GM18499 (cell line): ENCODE measurements at regions not wholly inside any gene's neighbourhood (a gene's known extent, or its start where the extent isn't known, plus 50 kb on each side); places are given as distances from the start of the nearest gene placed in this dataset.
"Not testable (repeated sequence)": the region's sequence is repeated elsewhere in the genome, so short reads cannot be mapped to it uniquely, and the experiment has no call there.

Experiments
- ATAC-seq: cut with Tn5 transposase; IDR thresholded peaks from one replicate; pipeline ENCODE4 v1.9.1; 2021; ENCODE audit warnings: moderate number of reproducible peaks; ENCODE audit not compliant: insufficient read depth, unreplicated experiment

- ATAC-seq = no peak
Observed at GRCh38 chr7:66413379-66414114, 208.4 kb downstream of the TPST1 start.

DNA sequence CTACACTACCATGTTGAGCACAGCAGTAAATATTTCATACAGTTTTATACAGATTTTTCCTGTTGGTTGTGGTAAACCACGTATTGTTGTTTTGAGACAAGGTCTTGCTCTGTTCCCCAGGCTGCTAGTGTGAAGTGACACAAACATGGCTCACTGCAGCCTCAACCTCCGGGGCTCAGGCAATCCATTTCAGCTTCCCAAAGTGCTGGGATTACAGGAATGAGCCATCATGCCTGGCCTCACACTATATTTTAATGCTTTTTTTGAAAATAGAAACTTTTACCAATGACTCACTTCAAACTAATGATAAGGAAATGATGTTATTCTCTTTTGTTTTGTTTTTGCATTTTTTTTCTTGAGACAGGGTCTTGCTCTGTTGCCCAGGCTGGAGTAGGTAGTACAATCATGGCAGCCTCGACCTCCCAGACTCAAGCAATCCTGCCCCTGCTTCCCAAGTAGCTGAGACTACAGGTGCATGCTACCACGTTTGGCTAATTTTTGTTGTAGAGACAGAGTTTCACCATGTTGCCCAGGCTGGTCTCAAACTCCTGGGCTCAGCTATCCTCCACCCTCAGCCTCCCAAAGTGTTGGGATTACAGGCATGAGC is 210.6 kb downstream of the TPST1 start:
- ATAC-seq = no peak

DNA sequence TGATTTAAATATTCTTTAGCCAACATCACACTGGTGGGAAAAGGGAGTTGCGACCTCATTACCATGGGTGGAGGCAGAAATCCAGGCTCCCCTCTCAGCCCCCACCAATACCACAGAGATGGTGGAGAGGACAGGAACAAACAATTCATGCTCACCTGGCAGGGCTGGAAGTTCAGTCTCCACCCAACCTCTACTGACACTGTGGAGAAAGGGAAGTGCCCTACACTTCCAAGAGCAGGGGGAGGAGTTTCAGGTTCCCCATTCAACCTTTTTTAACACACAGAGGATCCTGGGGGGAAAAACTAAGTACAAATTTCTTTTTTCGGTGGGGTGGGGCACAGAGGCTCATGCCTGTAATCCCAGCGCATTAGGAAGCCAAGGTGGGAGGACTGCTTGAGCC is 210.1 kb upstream of the KCTD7 start:
- no peak for ATAC-seq

DNA sequence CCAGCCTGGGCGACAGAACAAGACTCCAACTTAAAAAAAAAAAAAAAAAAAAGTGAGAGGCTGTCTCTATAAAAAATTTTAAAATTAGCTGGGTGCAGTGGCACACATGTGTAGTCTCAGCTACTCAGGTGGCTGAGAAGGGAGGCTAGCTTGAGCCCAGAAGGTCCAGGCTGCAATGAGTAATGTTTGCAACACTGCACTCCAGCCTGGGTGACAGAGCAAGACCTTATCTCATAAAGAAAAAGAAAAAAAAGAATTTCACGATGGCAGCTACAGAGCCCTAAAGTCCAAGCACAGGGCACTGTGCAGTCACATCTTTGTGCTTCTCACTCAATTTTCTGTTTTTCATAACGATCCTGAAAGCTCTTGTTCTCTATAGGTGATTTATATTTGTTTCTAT is 209.5 kb upstream of the KCTD7 start:
- no peak for ATAC-seq

GRCh38 chr7:66421830-66422475 is 206.7 kb upstream of the KCTD7 start:
- ATAC-seq = no peak

DNA sequence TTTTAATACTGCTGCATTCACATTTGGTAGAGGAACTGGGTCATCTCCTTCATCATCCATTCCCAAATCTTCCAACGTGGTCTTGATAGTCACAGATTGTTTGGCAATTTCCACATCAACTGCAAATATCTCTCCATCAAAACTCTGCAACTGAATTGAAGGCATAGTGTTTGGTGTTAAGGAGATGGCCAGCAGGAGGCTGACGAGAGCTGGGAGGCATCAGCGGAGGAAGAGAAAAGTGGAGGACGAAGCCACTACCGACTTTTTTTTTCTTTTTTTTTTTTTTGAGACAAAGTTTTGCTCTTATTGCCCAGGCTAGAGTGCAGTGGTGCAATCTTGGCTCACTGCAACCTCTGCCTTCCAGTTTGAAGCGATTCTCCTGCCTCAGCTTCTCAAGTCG is 205.0 kb upstream of the KCTD7 start:
- no peak for ATAC-seq

- ATAC-seq = no peak
Observed at GRCh38 chr7:66426332-66426731, 202.3 kb upstream of the KCTD7 start.

GRCh38 chr7:66426996-66427395 is 201.7 kb upstream of the KCTD7 start:
- no peak for ATAC-seq

DNA sequence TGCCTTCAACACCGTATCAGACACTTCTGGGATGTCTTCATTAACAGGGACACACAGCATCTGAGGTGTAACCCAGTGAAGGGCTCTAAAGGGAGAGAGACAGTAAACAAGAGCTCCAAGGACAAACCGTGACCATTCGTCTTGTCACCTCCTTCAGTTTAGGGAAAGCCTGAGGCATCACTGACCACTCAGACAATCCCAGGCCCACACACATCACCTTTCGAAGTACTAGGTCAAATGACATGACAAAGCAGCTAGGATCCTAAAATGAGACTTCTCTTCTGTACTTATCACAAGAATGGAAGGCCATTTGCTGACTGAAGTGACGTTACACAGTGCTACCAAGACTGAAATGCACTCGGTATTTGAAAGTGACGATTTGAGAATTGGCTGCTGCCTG is 200.7 kb upstream of the KCTD7 start:
- no peak for ATAC-seq

DNA sequence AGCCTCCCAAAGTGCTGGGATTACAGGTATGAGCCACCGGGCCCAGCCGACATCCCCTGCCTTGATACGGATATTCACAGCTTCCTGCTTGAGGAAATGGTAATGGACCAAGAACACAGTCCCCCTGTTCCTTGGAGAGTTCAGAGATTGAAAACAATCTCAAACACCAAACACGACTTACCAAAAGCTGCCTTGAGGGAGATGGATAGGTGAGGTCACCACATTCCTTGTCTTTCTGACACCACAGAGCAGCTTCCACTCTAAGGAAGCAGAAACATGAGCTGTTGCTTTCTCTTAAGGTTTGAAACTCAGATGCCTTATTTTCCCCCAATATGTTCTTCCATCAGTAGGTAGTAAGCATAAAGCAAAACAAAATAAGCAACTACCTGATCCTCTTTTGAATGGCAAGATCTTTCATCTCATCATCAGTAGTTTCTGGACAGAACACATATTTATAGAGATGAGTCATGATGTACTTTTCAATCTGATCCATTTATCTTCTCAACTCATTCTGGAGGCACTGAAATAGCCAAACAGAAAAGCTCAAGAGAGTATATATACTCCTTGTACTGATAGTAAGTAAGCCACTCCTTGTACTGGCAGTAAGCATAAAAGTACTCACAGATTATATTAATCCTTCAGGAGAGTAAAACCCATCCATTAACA is 199.1 kb upstream of the KCTD7 start:
- ATAC-seq = no peak

GRCh38 chr7:66430164-66430545 is 198.5 kb upstream of the KCTD7 start:
- ATAC-seq = no peak

DNA sequence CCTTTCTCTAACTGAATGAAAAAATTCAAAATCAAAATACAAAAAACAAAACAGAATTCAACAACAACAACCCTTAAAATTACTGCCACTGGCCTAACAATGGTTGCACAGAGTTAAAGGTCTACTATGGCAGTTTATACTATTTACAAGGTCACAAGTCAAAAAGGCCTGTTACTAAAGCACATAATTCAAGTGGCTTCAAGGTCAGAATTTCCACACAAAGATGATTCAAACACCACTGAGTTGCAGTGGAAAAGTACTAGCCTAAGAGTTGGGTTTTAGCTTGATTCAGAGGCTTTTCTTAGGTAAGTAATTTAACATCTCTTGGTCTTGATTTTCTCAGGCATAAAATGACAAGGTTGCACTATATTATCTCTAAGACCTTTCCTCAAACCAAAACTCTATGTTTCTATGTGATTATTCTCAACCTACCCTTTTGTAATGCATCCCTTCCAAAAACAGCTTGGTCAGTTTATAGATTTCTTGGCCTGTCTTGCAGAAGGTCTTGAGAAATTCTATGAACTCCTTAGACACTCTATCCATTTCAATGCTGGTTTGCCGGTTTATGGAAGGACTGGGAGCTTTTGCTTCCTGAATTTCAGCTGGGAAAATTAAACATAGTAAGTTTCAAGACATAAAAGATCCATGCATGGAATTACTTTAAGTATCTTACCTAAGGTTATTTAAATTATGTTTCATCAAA is 189.8 kb upstream of the KCTD7 start:
- not testable (repeated sequence) for ATAC-seq

GRCh38 chr7:66442385-66442784 is 186.3 kb upstream of the KCTD7 start:
- no peak for ATAC-seq

DNA sequence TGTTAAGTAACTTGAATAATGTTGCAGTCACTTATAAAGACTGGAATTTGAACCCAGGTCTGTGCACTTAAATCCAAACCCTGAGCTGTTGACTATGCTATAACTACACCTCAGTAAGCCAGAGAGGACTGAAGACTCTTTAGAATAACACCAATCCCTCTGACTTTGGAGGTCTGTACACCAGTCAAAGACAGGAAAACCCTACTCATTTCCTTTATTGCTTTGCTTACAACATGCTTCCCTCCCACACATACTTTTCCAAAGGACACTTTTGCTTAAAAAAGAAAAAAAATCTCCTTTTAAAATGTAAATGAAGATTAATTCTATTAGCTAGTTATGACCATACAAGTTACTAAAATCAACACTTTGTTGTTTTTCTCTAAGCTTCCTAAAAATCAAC is 184.7 kb upstream of the KCTD7 start:
- ATAC-seq = no peak

DNA sequence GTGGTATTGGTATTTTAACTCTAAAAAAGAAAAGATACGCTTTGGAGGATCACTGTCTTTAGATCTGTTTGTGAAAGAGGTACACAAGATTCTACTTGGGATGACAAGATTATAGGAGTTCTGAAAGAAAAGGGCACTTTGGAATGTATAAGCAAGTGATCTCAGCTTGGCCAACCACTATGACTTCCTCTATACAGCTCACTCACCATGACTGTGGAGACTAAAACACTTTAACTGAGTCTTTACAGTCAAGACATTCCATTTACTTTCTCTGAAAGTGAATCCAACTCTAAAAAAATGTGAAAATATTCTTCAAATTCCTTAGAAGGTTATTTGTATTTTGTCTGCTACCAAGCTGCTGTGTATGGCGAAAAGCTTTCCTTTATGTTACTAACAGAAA is 181.7 kb upstream of the KCTD7 start:
- ATAC-seq = not testable (repeated sequence)

- not testable (repeated sequence) for ATAC-seq
Observed at GRCh38 chr7:66450814-66451213, 177.9 kb upstream of the KCTD7 start.

GRCh38 chr7:66451713-66452112 is 177.0 kb upstream of the KCTD7 start:
- not testable (repeated sequence) for ATAC-seq

- ATAC-seq = no peak
Observed at GRCh38 chr7:66452165-66452564, 176.5 kb upstream of the KCTD7 start.

GRCh38 chr7:66453340-66453739 is 175.3 kb upstream of the KCTD7 start:
- ATAC-seq = no peak

DNA sequence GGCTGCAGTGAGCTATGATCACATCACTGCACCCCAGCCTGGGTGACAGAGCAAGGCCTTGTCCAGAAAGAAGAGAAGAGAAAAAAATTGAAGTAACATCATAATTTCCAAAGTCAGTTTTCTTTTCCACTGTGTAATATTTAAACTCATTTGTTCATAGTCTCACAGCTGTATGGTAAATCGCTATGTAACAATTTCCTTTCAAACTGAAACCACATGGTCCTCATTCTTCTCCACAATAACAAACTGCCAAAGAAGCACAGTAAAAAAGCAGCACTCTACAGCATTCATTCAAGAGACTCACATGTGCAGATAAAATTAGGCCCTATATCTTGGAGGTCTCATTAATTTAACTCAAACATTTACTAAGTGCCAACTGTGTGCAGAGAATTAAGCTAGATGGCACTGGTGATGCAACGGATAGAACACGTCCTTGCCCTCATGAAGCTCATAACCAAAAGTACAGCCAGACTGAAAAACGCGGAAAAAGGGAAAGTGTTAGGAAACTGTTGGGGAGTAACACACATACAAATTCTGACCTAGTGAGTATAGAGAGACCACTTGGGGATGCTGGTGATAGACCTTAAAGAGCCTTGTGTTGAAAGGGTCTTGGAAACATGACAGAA is 174.0 kb upstream of the KCTD7 start:
- no peak for ATAC-seq
